ENCODE measurements at regions not wholly inside any gene's neighbourhood (a gene's known extent, or its start where the extent isn't known, plus 50 kb on each side); places are given as distances from the start of the nearest gene placed in this dataset.

- TF ChIP-seq CTCF (IDR thresholded peaks at IDR 0.05) = no peak
- TF ChIP-seq POLR2A (IDR thresholded peaks at IDR 0.05) = no peak
Observed at GRCh38 chr5:30331534-30331933, 862.0 kb upstream of the CDH6 start.

Measured in body of pancreas (tissue), 4 donors.